Activated T-helper 9 cell treated with anti-CD3 and anti-CD28 coated beads, Interleukin-2, amount 50 U/mL, for 16 hours (primary cell): ENCODE measurements at regions not wholly inside any gene's neighbourhood (a gene's known extent, or its start where the extent isn't known, plus 50 kb on each side); places are given as distances from the start of the nearest gene placed in this dataset.
"Not testable (repeated sequence)": the region's sequence is repeated elsewhere in the genome, so short reads cannot be mapped to it uniquely, and the experiment has no call there.

ENCODE experiments used
- DNase-seq: peaks from one replicate; pipeline ENCODE4 v3.0.0-alpha.2; 2020; ENCODE audit warnings: low read depth

DNA sequence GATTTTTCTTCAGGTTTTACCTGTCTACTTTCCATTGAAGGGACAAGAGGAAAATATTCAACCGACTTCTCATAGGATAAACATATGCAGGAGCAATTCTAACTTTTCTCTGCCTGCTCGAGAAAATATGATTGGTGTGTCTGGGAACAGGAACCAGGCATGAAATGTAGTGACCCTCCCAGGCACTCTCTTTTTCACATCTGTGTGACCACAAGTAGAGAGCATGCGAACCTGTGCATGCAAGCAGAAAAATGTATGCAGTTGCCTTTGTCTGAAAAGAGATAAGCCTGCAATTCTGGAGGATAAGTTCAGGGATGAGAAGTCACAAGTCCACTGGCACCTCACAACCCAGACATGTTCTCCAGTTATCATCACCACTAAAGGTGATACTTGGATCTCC, 583.5 kb upstream of the FAT3 start:
- no peak for DNase-seq

DNA sequence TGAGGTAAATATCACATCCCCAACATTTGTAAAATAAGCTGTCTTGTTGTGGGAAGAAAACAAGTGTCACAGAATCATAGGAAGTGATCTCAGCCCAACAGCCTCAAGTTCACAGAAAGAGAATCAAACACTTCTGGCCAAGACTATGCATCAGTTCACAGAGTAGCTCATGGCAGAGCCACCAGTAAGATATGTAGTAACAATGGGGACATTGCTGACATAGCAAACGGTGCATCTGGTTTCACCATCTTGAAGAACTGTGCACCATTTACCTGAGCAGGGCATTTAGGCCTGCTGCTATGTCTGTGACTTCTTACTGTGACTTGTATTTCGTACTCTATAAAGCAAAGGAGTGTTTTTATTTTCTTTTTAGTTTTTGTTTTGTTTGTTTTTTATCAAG, 585.3 kb upstream of the FAT3 start:
- DNase-seq: no peak

DNA sequence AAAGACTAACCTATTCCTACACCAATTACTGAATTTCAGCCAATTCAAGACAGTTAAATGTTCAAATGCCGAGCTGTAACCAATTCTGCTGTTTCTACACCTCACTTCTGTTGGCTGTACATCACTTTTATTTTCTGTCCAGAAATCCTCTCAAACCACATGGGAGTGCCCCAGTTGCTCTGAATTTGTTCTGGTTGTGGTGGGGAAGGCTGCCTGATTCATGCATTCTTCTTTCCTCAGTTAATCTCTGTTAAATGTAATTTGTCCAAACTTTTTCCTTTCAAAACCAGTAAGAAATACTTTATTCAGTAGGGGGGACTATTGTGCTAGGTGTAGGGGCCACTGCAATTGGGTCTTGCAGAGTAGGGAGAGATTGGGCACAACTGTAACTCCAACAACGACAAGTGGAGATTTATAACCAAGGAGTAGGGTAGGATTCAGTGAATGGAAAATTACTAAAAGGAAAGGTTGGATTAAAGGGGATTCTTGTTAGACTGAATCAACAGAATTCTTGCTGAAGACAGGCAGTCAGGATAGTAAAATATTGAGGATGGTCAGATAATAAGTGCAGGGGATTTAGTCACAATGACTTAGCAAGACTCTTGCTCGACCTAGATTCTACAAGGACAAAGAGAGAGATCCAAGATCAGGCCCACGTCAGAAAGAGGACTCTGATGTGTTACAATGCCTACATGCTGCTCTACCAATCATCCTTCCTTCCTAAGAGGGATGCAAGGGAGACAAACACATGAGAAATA, 593.5 kb upstream of the FAT3 start:
- no peak for DNase-seq

DNA sequence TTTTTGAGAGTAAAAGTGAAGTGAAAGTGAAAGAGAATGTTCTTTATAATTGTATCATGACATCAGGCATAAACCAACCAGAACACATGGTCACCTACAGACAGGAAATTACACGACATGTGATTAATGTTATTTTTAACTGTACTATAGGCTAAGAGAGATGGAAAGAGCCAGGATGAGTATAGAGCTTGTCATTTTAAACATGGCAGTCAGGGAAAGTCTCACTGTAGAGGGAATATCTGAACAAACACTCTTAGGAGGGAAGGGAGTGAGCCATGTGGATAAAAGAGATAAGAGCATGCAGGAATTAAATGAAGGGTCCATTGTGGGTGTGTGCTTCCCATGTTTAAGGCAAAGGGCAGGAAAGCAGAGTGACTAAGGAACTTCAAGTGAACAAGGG, 599.1 kb upstream of the FAT3 start:
- no peak for DNase-seq

DNA sequence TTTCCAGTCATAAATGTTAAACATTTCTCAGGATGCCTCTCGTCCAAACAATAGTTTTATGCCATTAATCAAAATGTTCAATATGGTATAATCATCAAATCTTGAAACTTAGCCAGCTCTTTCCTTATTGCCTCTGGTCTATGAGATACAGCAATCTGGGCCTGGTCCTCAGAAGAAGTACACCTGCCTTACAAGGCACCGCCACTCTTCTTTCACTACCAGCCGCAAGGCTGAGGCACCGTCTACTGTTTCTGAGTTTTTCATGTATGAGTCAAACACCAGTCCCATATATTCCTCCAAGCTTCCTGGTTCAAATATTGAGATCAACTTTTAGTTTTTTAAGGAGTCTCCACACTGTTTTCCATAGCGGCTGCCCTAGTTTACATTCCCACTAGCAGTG, 600.6 kb upstream of the FAT3 start:
- DNase-seq: no peak

DNA sequence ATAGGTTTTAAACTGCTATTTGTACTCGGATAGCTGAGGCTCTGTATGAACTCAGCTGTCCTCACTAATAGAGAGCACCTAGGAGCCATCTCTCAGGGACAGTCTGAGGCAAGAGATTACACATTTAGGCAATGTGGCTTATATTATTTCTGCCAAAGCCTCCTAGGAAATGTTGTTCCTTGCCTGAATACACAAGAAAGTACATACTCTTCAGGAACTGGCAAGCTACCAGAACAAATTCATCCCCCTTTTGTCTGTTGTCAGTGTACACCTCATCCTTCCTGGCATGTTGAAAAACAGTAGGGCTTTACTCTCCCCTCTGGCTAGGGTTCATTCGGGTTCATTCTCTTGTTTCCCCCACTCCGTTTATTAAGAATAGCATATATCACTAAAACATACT, 615.9 kb upstream of the FAT3 start:
- no peak for DNase-seq

DNA sequence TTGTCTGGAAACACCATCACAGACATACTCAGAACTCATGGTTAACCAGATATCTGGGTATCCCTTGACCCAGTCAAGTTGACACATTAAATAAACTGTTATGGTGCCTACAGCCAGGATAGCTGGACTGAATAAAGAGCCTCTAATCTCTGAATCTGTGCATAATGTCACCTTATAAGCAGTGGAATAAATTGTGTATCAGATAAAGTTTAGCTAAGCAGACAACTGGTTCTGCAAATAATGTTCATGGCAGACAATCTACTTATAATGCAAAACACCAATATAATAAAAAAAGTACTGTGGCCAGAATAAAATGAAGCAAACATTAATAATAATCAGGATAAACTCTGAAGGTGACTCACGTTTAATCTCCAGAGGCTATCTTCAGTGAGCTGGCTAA, 628.5 kb upstream of the FAT3 start:
- DNase-seq: no peak

DNA sequence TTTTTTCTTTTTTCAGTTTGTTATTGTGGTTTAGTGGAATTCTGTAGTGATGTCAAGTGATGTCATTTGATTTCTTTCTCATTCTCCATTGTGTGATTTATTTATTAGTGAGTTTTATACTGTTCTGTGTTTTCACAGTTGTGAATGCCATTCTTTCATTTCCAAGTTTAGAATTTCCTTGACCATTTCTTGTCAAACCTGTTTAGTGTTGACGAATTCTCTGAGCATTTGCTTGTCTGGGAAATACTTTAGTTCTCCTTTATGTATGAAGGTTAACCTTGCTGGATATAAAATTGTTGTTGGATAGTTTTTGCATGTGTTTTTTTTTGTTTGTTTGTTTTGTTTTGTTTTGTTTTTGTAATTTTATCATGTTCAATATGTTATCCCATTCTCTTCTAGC, 633.6 kb upstream of the FAT3 start:
- DNase-seq: no peak

DNA sequence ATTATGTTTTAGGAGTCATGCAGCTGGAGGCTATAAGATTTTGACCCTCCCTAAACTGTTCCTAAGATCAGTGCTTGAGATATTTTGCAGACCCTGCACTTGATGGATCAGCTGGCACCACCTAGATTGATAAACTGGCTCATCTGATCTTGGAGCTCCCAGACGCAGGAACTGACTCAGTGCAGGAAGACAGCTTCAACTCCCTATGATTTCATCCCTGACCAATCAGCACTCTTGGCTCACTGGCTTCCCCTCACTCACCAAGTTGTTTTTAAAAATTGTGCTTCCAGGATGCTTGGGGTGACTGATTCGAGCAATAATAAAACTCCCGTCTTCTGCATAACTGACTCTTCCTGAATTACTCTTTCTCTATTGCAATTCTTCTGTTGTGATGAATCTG, 637.5 kb upstream of the FAT3 start:
- DNase-seq: no peak

DNA sequence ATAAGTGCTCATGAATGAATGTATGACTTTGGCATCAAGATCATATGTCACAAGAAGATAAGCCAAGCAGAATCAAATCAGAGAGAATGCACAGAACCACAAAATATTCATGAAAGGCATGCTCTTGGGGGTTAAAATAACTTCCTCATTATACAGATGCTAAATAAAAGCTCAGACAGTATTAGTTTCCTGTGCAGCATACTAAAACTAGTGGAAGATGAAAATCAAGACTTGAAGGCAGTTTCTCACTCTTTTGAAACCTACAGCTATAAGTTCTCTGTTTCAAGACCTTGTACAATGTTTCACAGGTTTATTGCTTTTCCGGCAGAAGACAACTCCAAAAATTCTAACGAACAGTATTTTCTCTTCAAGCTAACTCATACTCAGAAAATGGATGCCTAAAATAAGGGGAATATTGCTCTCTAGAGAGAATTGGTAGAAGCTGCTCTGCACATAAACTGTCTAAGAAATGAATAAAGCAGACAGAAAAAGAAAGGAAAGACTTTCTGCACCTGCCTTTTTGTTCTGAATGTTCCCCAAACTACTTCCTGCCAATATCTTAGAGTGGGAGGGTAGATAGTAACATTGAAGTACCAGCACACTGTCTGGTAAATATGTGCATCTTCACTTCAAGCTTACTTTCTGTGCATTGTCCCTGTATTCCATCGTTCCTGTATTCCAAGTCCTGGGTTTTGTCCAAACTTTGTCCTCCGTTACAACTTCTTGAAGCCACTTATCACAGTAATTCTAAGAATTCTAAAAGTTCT, 639.4 kb upstream of the FAT3 start:
- no peak for DNase-seq

DNA sequence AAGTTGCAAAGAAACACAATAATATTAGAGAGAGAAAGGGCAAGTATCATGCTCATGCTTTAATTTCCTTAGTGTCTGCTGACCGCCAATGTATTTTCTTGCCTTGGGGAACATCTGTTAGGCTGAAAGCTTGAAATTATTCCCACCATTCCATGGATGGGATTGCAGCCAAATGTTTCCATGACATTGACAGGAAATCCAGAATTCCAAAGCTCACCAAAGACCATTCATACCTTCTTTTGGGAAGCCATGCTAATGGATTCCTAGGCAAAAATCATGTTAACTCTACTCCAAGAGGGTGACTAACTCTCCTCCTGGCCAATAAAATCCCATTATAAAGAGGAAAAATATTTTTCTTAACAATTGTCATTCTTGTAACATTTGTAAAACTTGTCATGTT, 661.4 kb upstream of the FAT3 start:
- no peak for DNase-seq

DNA sequence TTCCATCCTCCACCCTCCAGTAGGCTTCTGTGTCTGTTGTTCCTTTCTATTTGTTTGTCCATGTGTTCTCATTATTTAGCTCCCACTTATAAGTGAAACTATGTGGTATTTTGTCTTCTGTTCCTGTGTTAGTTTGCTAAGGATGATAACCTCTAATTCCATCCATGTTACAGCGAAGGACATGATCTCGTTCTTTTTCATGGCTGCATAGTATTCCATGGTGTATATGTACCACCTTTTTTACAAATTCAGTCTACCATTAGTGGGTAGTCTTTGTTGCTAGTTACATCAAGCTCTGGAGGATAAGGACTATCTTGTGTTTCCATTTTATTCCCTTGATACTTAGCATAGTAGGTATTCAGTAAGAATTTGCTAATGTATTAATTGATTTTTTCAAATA, 664.2 kb upstream of the FAT3 start:
- DNase-seq: no peak

DNA sequence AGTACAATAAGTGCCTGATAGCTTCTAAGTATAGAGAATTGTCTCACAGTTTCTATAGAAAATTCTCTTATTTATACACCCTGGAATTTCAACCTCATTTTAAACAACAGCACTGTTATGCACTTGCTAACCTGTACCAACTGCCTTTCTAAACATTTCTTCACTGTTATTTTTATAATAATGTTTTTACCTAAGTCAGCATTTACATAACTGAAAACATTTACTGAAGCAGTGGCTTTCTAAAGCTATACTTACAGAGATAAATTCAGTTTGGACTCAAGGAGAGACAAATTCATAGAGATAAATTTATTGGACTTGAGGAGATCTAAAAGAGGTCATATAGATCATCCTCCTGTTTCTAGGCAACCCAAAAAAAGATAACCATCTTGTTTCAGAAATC, 686.6 kb upstream of the FAT3 start:
- no peak for DNase-seq

DNA sequence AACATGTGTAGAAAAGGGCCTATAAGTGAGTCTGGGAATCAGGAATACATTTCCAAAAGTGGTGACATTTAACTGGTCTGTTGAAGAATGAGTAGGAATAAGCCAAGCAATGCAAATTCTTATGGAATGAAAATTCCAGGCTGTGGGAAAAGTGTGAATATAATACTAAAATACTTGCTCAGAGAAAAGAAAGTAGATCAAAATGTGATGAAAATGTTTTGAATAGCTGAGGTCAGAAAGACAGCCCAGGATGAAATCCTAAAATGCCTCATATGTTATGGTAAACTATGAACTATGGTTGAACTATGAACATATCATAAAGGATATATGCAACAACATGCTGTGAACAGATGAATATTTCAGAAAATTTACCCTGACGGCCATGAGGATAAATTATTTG, 688.3 kb upstream of the FAT3 start:
- no peak for DNase-seq

DNA sequence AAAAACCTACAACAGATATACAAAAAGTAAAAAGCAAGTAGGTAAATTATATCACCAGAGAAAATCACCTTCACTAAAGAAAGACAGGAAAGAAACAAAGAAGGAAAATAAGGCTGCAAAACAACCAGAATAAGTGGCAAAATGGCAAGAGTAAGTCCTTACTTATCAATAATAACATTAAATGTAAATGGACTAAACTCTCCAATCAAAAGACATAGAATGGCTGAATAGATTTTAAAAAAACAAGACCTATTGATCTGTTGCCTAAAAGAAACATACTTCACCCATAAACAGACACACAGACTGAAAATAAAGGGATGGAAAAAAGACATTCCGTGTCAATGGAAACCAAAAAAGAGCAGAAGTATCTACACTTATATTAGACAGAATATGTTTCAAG, 695.7 kb upstream of the FAT3 start:
- DNase-seq: no peak

DNA sequence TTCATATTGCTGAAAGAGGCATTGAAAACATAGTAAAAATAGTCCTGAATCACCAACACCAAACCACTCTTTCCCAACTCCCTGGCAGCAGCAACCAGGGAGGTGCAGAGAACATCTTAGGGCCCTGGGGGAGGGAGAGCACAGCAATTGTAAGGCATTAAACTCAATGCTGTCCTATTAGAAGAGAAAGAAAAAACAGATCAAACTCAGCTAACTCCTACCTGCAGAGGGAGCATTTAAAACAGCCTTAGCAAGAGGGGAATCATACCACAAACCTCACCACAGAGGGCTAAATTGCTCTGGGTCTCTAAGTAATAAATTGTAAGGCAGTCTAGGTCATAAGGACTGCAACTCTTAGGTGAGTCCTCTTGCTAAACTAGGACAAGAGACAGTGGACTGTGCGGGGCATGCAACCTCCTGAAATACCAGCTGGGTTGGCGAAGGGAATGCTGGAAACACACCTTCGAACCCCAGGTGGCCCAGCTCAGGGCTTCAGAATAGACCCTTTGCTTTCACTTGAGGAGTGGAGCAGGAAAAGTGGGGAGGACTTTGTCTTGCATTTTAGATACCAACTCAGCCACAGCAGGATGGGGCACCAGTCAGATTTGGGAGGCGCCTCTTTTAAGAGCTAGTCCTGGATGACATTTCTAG, 697.1 kb upstream of the FAT3 start:
- no peak for DNase-seq

DNA sequence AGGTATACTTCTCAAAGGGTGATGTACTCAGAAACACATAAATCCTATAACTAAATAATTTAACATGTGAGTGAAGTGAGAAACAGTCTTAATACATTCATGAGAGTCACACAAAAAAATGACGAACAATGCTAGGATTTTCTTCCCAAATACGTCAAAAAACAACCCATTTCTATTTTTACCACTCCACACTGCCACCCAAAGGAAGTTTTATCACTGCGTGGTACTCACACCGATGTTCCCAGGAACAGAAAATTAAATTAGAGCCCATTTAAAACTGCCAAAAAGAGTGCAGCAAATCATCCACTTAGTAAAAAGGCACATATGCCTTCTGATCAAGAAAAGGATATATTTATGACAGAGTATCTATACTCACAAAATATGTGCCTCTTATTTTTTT, 710.9 kb upstream of the FAT3 start:
- no peak for DNase-seq

DNA sequence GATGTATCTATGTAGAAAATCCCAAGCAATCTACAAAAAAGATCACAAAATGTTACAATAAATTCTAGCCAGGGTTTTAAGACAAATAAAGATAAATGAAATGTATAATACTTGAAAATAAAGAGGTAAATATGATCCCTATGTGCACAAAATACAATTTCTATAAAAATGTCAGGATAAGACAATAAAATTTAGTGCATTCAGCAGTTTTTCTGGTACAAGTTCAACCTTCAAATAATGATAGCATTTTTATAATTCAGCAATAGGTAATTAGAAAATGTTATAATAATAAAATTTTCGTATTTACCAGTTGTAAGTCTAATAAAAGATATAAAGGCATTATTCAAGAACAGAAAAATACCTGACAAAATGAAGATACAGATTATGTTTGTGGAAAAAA, 726.8 kb upstream of the FAT3 start:
- DNase-seq: no peak

DNA sequence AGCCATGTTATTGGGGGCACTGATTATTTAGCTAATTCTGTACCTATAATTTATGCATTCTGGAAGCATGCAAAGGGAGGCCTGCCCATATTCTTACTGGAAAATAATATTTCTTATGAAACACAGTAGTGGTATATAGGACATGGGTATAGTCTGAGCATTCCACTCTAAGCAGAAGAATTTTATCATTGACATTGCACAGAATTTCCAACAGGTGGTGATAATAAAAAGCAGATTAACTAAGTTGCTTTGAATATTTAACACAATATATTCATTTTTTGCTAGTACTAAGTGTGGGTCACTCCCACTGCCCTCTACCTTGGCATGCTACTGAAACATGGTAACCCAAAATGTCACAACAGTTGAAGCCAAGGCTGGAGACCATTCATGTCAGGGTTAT, 728.8 kb upstream of the FAT3 start:
- no peak for DNase-seq

DNA sequence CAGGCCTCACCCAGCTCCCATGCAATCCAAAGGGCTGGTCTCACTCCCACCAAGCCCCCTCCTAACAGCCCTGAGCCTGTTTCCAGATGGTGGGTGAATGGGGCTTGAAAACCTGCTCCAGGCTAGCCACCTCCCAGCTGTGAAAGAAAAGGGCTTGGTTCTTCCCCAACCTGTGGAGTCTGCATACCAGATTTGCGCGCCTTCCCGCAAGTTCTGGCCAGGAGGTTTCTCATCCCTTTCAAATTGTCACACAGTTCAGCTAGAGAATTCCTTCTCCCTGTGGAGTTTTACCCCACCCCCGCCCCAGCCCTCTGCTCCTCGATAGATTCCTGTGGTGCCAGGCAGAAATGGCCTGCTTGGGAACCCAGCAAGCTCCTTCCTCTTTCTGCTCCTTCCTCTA, 734.6 kb upstream of the FAT3 start:
- DNase-seq: no peak

DNA sequence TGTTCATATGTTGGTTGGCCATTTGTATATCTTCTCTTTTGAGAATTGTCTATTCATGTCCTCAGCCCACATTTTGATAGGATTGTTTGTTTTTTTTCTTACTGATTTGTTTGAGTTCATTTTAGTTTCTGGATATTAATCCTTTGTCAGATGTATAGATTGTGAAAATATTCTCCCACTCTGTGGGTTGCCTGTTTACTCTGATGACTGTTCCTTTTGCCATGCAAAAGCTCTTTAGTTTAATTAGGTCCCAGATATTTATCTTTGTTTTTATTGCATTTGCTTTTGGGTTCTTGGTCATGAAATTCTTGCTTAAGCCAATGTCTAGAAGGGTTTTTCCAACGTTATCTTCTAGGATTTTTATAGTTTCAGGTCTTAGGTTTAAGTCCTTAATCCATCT, 740.7 kb upstream of the FAT3 start:
- not testable (repeated sequence) for DNase-seq

DNA sequence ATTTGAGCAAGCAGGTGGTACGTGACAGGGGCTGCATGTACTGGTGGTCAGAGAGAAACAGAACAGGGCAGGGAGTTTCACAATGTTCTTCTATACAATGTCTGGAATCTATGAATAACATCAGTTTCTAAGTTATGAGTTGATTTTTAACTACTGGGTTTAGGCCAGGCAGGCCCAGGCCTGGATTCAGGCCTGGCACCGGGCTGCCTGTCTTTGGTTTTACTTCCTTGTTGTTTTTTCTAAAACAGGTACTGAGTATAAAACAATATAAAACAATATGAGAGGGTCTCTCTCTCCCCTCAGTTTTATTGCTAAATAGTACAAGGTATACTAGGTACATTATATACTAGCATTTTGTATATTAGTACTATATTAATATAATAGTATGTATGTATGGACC, 742.7 kb upstream of the FAT3 start:
- not testable (repeated sequence) for DNase-seq

DNA sequence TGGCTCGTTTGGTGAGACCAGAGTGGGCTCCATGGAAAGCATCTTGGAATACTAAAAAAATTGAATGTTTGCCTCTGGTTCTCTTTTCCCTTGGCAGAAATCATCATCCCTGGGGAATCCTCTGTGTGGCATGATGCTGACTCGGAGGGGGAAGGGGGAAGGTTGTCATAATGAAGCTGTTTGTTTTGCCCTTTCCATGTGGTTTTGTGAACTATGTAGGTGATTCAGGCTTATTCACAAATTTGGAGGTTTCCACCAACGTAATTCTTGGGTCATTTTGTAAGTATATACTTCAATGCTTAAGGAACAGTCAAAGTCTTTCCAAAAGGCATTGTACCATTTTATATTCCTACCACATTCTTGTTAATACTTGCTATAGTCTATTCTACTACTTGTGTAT, 754.0 kb upstream of the FAT3 start:
- DNase-seq: no peak
